ENCODE measurements at regions not wholly inside any gene's neighbourhood (a gene's known extent, or its start where the extent isn't known, plus 50 kb on each side); places are given as distances from the start of the nearest gene placed in this dataset.

GRCh38 chr5:53339962-53340540 lies 140.4 kb upstream of the FST start:
- TF ChIP-seq CTCF (IDR thresholded peaks at IDR 0.05): no peak
- TF ChIP-seq POLR2A (IDR thresholded peaks at IDR 0.05): no peak

All from Peyer's patch (tissue), 4 donors.